Loucy (cell line): ENCODE measurements at regions not wholly inside any gene's neighbourhood (a gene's known extent, or its start where the extent isn't known, plus 50 kb on each side); places are given as distances from the start of the nearest gene placed in this dataset.

Source experiments
- H2AFZ ChIP-seq: fragments of 200-600 bp; sonication (generic); 2 replicates; pipeline ENCODE4 v1.6.0; 2016; ENCODE audit warnings: antibody characterized with exemption, mild to moderate bottlenecking, low read length, moderate library complexity
- H3F3A ChIP-seq: fragments of 200-600 bp; 2 replicates; pipeline ENCODE4 v1.6.0; 2016; ENCODE audit warnings: antibody characterized with exemption, low read depth, mild to moderate bottlenecking
- H3K27me3 ChIP-seq: fragments of 200-600 bp; sonication (generic); 2 replicates; pipeline ENCODE4 v1.6.1; 2014; ENCODE audit warnings: low read length, mild to moderate bottlenecking; ENCODE audit not compliant: insufficient read depth, poor library complexity, severe bottlenecking
- H3K36me3 ChIP-seq: fragments of 200-600 bp; sonication (generic); 2 replicates; pipeline ENCODE4 v1.6.1; 2016; ENCODE audit warnings: low read length; ENCODE audit not compliant: insufficient read depth
- H3K4me1 ChIP-seq: fragments of 200-600 bp; sonication (generic); 2 replicates; pipeline ENCODE4 v1.5.1; 2014; ENCODE audit warnings: low read length, mild to moderate bottlenecking; ENCODE audit not compliant: insufficient read depth, poor library complexity, severe bottlenecking
- H3K4me2 ChIP-seq: fragments of 200-600 bp; sonication (generic); 2 replicates; pipeline ENCODE4 v1.6.0; 2014; ENCODE audit warnings: antibody characterized with exemption, low read length, low read depth, mild to moderate bottlenecking; ENCODE audit not compliant: poor library complexity, severe bottlenecking
- H3K4me3 ChIP-seq: fragments of 200-600 bp; sonication (generic); 2 replicates; pipeline ENCODE4 v1.5.1; 2014; ENCODE audit warnings: low read length, mild to moderate bottlenecking, mixed read lengths; ENCODE audit not compliant: poor library complexity, severe bottlenecking
- H3K79me2 ChIP-seq: fragments of 200-600 bp; sonication (generic); 2 replicates; pipeline ENCODE4 v1.6.1; 2014; ENCODE audit warnings: low read length; ENCODE audit not compliant: insufficient read depth
- H3K9ac ChIP-seq: fragments of 200-600 bp; sonication (generic); 2 replicates; pipeline ENCODE4 v1.6.0; 2014; ENCODE audit warnings: mild to moderate bottlenecking, low read depth, low read length, moderate library complexity; ENCODE audit not compliant: poor library complexity, severe bottlenecking
- H3K9me2 ChIP-seq: fragments of 200-600 bp; sonication (generic); replicated peaks from 2 replicates; pipeline ENCODE4 v1.6.1; 2016; ENCODE audit warnings: low read depth, low read length, mixed read lengths
- H3K9me3 ChIP-seq: fragments of 200-600 bp; sonication (generic); 2 replicates; pipeline ENCODE4 v1.6.1; 2014; ENCODE audit warnings: mild to moderate bottlenecking, antibody characterized with exemption, low read length, low read depth; ENCODE audit not compliant: insufficient read depth
- H4K20me1 ChIP-seq: fragments of 200-600 bp; sonication (generic); 2 replicates; pipeline ENCODE4 v1.6.0; 2014; ENCODE audit warnings: antibody characterized with exemption, low read length, mild to moderate bottlenecking; ENCODE audit not compliant: insufficient read depth, poor library complexity, severe bottlenecking
- CTCF ChIP-seq: fragments of 200-600 bp; sonication (generic); conservative IDR thresholded peaks from 2 replicates; pipeline ENCODE4 v1.5.1; 2014; ENCODE audit warnings: mild to moderate bottlenecking, antibody characterized with exemption, low read length
- EZH2phosphoT487 ChIP-seq: fragments of 200-600 bp; IDR thresholded peaks from 2 replicates; pipeline ENCODE4 v1.6.1; 2018; ENCODE audit warnings: antibody characterized with exemption, mild to moderate bottlenecking, moderate library complexity, borderline replicate concordance

GRCh38 chr3:71865727-71866126 lies 80.8 kb upstream of the PROK2 start:
- Histone ChIP-seq H4K20me1 (no peaks in the 10 kb centered on the region), H3K79me2 (no peaks in the 10 kb centered on the region), H3K4me2 (no peak overlapping the region), H3K4me1 (no peaks in the 10 kb centered on the region), H3F3A (no peaks in the 10 kb centered on the region), H3K9ac (no peak overlapping the region), H3K4me3 (no peak overlapping the region), H3K36me3 (no peaks in the 10 kb centered on the region), H3K9me3 (no peaks in the 10 kb centered on the region), H3K9me2 (no peaks in the 10 kb centered on the region), H3K27me3 (no peaks in the 10 kb centered on the region), H2AFZ (no peak overlapping the region)
- TF ChIP-seq EZH2phosphoT487 = no peak

GRCh38 chr3:71863563-71864190 lies 78.7 kb upstream of the PROK2 start:
- Histone ChIP-seq H3K9me2 (no peaks in the 10 kb centered on the region), H2AFZ (no peak overlapping the region), H3K9me3 (no peaks in the 10 kb centered on the region; the same call in 1 of the 2 replicates), H3K36me3 (no peaks in the 10 kb centered on the region), H3K9ac (no peak overlapping the region), H3K4me3 (no peak overlapping the region), H3F3A (no peaks in the 10 kb centered on the region), H3K4me1 (no peaks in the 10 kb centered on the region), H4K20me1 (no peaks in the 10 kb centered on the region), H3K4me2 (no peak overlapping the region), H3K27me3 (no peaks in the 10 kb centered on the region), H3K79me2 (no peaks in the 10 kb centered on the region)
- TF ChIP-seq EZH2phosphoT487 (no peak), CTCF (no peak)

- no peak for TF ChIP-seq EZH2phosphoT487
- no peak for TF ChIP-seq CTCF
- Histone ChIP-seq H3K9me2 (no peaks in the 10 kb centered on the region), H2AFZ (no peak overlapping the region), H3K27me3 (no peaks in the 10 kb centered on the region), H3K4me3 (no peak overlapping the region), H3K4me1 (no peaks in the 10 kb centered on the region), H3K79me2 (no peaks in the 10 kb centered on the region), H3K9me3 (no peaks in the 10 kb centered on the region; the same call in 1 of the 2 replicates), H3K9ac (no peak overlapping the region), H3K36me3 (no peaks in the 10 kb centered on the region), H4K20me1 (no peaks in the 10 kb centered on the region), H3K4me2 (no peak overlapping the region), H3F3A (no peaks in the 10 kb centered on the region)
Observed at GRCh38 chr3:71862371-71863140, 77.6 kb upstream of the PROK2 start.
